ENCODE measurements at regions not wholly inside any gene's neighbourhood (a gene's known extent, or its start where the extent isn't known, plus 50 kb on each side); places are given as distances from the start of the nearest gene placed in this dataset.

DNA sequence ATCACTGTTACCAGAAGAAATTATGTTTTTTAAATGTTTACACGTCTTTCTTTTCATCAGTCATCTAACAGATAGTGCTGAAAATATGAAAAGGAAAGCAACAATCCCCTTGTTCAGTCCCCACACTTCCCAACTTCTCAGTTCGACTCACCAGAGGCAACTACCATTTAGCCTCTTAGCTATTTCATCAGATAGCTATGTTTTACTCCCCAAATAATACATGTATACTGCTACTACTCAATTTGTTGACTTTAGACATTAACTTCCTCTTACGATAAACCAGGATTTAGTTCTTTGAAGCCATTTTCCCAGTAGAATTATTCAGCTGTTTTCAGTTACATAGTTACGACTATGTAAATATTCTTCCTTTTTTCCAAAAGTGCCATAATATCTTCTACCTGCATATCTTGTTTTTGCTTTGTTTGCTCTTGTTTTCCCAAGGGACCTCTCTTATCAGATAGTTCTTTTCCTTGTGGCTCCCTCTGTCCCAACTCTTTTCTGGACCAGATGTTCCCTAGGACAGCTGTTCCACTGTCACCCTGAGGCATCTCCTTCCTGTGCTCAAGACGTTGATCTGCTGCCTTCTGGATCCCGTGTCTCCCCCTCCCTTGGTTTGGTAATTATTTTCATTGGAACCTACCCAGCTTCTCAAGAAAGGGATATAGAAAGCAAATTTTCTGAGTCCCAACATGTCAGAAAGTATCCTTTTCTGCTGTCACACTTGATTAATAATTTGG, 289.3 kb upstream of the TANK start:
- Mint-ChIP-seq H3K9me3 (no peaks in the 10 kb centered on the region), H3K27ac (no peak overlapping the region), H3K4me1 (ENCODE audit: low read depth) (no peaks in the 10 kb centered on the region), H3K4me3 (no peak overlapping the region), H3K36me3 (ENCODE audit: low read depth) (no peaks in the 10 kb centered on the region), H3K27me3 (ENCODE audit: low read depth) (peaks cover 2% of the 10 kb centered on the region)
- no peak for DNase-seq (ENCODE audit: low spot score)

DNA sequence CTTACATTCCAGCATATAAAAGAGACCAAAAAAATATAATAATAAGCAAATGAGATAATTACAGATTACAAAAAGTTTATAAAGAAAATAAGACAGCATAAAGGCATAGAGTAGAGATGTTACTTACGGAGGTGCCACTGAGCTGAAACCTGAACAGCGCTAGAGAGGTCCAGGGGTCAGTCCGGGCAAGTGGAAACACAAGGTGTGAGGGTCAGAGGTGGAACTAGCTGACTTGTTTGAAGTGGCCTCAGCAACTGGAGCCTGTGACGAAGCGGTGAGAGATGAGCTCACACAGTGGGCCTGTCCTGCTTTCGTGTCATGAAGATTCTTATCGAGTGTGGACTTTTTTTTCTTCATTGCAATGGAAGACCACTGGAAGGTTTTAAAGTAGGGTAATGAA, 288.3 kb upstream of the TANK start:
- Mint-ChIP-seq H3K27ac (no peak overlapping the region), H3K4me1 (ENCODE audit: low read depth) (no peaks in the 10 kb centered on the region), H3K9me3 (no peaks in the 10 kb centered on the region), H3K4me3 (no peak overlapping the region), H3K27me3 (ENCODE audit: low read depth) (peaks cover 2% of the 10 kb centered on the region), H3K36me3 (ENCODE audit: low read depth) (no peaks in the 10 kb centered on the region)
- no peak for DNase-seq (ENCODE audit: low spot score)

DNA sequence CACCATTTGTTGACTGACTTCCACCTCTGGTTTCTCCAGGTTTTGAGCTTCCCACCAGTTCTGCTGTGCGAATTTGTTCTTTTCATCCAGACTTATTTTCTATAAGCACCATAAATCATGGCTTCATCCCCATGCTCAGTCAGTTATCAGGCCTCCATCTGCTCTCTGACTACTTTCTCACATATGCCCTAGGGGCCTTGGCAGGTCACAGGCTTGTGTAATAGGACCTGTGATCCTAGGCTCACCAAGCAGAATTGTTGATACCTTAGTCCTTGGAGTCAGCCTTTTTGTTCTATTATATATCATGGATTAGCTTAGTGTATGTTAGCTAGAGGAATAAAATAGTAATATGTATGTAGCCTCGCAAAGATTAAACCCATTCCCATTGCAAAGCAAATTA, 284.2 kb upstream of the TANK start:
- H3K27ac Mint-ChIP-seq, result no peak overlapping the region
- no peaks in the 10 kb centered on the region for H3K36me3 Mint-ChIP-seq (ENCODE audit: low read depth)
- peaks cover 3% of the 10 kb centered on the region for H3K27me3 Mint-ChIP-seq (ENCODE audit: low read depth)
- no peak overlapping the region for H3K4me3 Mint-ChIP-seq
- H3K4me1 Mint-ChIP-seq (ENCODE audit: low read depth), result no peaks in the 10 kb centered on the region
- DNase-seq (ENCODE audit: low spot score), result no peak
- H3K9me3 Mint-ChIP-seq, result no peaks in the 10 kb centered on the region

DNA sequence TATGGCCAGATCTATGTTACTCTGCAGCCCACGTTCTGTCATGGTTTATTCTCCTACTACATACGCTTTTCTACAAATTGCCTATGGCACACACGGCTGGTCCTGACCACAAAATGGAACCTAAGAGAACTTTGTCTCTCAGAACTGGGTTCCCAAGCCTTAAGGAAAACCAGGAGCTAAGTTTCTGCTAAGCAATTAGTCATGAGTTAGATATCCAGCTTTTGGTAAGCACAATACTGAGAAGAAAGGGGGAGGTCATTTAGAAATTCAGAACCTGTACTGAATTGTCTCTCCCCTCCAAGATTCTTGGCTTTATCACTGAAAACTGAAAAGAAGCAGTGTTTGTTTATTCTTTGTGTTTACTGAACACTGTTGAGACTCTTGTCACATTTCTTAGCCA, 283.5 kb upstream of the TANK start:
- no peak for DNase-seq (ENCODE audit: low spot score)
- H3K4me1 Mint-ChIP-seq (ENCODE audit: low read depth), result no peaks in the 10 kb centered on the region
- no peaks in the 10 kb centered on the region for H3K9me3 Mint-ChIP-seq
- H3K27ac Mint-ChIP-seq, result no peak overlapping the region
- no peaks in the 10 kb centered on the region for H3K36me3 Mint-ChIP-seq (ENCODE audit: low read depth)
- peaks cover 3% of the 10 kb centered on the region for H3K27me3 Mint-ChIP-seq (ENCODE audit: low read depth)
- H3K4me3 Mint-ChIP-seq, result no peak overlapping the region

DNA sequence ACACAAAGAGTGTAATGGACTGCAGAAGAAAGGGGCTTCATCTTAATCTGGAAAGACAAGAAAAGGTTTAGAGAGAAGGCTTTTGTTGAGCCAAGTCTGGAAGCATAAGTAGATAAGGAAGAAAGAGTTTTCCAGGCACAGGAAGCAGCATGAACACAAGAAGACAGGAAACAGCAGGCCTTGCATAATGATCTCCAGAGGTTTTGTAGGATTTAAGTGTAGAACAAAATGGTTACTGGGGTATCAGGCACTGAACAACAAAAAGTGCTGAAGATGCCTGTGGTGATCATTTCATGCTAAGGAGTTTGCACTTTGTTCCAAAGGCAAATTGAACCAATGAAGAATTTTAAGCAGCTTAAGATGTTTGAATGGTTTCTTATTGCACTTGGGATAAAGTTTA, 281.6 kb upstream of the TANK start:
- DNase-seq (ENCODE audit: low spot score), result no peak
- no peaks in the 10 kb centered on the region for H3K9me3 Mint-ChIP-seq
- peaks cover 3% of the 10 kb centered on the region for H3K27me3 Mint-ChIP-seq (ENCODE audit: low read depth)
- H3K4me1 Mint-ChIP-seq (ENCODE audit: low read depth), result no peaks in the 10 kb centered on the region
- H3K36me3 Mint-ChIP-seq (ENCODE audit: low read depth), result no peaks in the 10 kb centered on the region
- no peak overlapping the region for H3K27ac Mint-ChIP-seq
- no peak overlapping the region for H3K4me3 Mint-ChIP-seq

DNA sequence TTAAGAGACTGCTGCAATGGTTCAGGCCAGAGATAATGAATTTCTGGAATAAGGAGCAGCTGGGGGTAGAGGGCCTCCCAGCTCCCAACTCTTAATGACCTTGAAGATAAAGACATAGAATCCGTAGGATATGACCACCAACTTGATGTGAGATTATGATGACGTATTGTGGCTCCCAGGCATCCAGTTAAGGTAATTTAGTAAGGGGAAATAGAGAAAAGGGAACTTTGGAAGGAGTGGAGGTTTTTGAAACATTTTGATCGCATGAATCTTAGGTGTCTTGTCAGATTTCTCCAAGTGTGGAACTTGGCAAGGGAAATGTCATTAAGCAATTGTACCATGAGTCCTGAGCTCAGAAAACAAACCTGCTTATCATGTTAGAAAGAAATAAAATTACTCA, 277.3 kb upstream of the TANK start:
- no peaks in the 10 kb centered on the region for H3K9me3 Mint-ChIP-seq
- H3K36me3 Mint-ChIP-seq (ENCODE audit: low read depth), result no peaks in the 10 kb centered on the region
- peaks cover 3% of the 10 kb centered on the region for H3K27me3 Mint-ChIP-seq (ENCODE audit: low read depth)
- no peak overlapping the region for H3K4me3 Mint-ChIP-seq
- DNase-seq (ENCODE audit: low spot score), result no peak
- H3K27ac Mint-ChIP-seq, result no peak overlapping the region
- no peaks in the 10 kb centered on the region for H3K4me1 Mint-ChIP-seq (ENCODE audit: low read depth)

DNA sequence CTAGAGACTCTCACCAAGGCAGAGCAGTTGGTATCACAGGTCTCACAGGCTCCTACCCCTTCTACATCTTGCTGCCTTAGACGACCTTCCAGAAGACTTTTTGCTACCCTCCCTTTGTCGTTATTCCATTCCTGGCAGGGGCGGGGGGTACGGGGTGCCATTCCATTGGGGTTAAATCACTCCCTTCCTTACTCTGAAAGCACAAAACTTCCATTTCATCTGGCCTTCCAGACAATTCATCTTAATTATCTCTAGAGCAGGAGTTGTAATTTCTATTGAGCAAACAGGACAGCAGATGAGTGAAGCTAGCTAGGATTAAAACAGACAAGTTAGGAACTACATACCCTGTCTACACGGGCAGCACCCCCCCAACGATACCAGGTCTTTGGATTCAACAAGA, 276.2 kb upstream of the TANK start:
- Mint-ChIP-seq H3K36me3 (ENCODE audit: low read depth) (no peaks in the 10 kb centered on the region), H3K4me3 (no peak overlapping the region), H3K4me1 (ENCODE audit: low read depth) (no peaks in the 10 kb centered on the region), H3K27ac (no peak overlapping the region), H3K9me3 (no peaks in the 10 kb centered on the region), H3K27me3 (ENCODE audit: low read depth) (peaks cover 3% of the 10 kb centered on the region)
- no peak for DNase-seq (ENCODE audit: low spot score)

DNA sequence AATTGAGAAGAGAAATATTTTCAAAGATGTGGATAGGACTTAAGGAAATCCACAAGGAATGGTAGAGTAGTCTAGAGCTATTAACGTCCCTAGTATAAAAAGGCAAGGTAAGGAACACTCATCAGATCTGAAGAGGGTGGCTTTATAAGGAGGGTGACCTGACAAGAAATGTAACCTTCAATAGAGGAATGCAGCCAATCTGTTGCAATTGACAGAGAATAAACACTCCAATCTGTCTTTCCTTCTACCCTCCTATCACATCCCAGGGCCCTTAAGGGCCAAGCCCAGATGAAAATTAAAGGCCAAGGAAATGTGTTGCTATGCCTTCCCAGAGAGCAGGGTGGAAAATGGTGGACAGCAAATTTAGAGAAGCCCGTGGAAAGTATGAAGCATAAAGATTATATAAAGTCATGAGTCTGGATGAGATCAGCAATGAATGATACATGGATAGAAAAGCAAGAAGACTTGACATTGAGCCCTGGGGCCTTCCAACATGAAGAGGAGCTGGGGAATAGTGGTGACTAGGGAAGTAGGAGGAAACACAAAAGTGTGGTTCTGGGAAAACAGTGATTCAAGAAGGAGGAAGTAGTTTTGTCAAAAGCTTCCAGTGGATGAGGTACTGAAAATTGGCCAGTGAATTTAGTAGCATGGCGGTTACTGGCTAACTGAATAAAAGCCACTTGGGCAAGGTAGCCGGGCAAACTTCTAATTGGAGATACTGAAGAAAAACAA, 270.6 kb upstream of the TANK start:
- Mint-ChIP-seq H3K36me3 (ENCODE audit: low read depth) (no peaks in the 10 kb centered on the region), H3K4me1 (ENCODE audit: low read depth) (no peaks in the 10 kb centered on the region), H3K4me3 (no peak overlapping the region), H3K27ac (no peak overlapping the region), H3K9me3 (no peaks in the 10 kb centered on the region), H3K27me3 (ENCODE audit: low read depth) (no peaks in the 10 kb centered on the region)
- no peak for DNase-seq (ENCODE audit: low spot score)

DNA sequence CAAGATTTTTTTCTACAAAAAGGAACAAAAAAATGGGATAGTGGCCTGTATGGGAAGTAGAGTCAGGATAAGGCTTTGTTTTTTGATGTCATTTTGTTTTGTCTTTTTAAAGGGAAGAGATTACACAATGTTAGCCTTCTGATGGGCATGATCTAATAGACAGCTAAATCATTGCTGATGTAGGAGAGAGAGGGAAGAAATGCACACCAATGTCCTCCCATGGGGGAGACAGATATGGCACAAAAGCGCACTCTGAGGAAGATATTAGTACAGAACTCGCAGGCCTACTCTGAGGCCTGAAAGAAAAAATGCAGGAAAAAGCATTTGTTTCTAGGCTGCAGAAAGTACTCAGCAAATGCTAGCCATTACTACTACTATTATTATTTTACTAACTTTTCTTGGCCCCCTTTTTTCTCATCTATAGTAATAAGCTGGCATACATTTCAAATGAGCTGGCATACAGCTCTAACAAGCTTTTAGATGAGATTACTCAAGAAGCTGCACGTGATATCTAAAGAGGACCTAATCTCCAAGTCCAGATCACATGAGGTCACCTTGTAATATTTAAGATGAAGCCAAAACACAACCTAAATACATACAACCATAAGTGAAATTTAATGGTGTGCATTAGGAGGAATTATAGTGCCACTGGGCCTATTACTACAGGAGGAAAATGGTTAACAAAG, 269.4 kb upstream of the TANK start:
- Mint-ChIP-seq H3K4me3 (no peak overlapping the region), H3K27ac (no peak overlapping the region), H3K27me3 (ENCODE audit: low read depth) (no peaks in the 10 kb centered on the region), H3K36me3 (ENCODE audit: low read depth) (no peaks in the 10 kb centered on the region), H3K4me1 (ENCODE audit: low read depth) (no peaks in the 10 kb centered on the region), H3K9me3 (no peaks in the 10 kb centered on the region)
- no peak for DNase-seq (ENCODE audit: low spot score)

DNA sequence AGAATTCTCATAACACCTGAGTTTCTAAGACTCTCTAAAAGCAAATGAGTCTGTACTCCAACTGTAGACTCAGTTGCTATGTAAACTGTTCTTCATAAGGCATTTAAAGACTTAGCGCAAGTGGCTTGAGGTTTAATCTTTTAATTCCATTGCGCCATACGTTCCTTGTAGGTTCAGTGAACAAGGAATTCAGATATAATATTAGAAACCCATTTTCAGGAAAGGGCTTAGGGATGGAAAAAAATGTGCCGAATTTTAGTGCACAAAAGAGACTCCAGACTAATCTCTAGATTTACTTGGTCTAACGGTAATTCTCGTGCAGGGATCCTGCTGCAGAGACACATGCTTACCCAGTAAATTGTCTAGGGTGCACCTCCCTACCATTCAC, 268.9 kb upstream of the TANK start:
- DNase-seq (ENCODE audit: low spot score), result no peak
- Mint-ChIP-seq H3K4me3 (no peak overlapping the region), H3K4me1 (ENCODE audit: low read depth) (no peaks in the 10 kb centered on the region), H3K9me3 (no peaks in the 10 kb centered on the region), H3K36me3 (ENCODE audit: low read depth) (no peaks in the 10 kb centered on the region), H3K27ac (no peak overlapping the region), H3K27me3 (ENCODE audit: low read depth) (no peaks in the 10 kb centered on the region)

DNA sequence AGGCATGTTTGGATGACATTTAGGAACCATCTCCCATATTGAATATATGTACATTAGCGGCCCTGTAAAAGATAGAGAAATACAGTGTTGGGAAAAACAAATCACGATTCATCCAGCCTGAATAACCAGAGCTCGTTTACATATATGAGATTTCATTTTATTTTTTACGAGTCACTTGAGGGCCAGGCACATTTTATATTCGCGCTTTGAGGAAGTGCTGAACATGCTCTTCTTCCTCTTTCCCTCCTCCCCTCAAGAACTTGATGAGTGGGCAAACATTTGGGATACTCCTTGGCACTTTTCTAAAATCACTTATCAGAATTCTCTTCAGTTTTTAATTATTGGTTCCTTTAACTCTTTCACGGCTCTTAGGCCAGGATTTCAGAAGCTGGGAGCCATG, 268.0 kb upstream of the TANK start:
- Mint-ChIP-seq H3K4me1 (ENCODE audit: low read depth) (no peaks in the 10 kb centered on the region), H3K36me3 (ENCODE audit: low read depth) (no peaks in the 10 kb centered on the region), H3K9me3 (no peaks in the 10 kb centered on the region), H3K27ac (no peak overlapping the region), H3K4me3 (no peak overlapping the region), H3K27me3 (ENCODE audit: low read depth) (peaks cover under 1% of the 10 kb centered on the region)
- DNase-seq (ENCODE audit: low spot score), result no peak

DNA sequence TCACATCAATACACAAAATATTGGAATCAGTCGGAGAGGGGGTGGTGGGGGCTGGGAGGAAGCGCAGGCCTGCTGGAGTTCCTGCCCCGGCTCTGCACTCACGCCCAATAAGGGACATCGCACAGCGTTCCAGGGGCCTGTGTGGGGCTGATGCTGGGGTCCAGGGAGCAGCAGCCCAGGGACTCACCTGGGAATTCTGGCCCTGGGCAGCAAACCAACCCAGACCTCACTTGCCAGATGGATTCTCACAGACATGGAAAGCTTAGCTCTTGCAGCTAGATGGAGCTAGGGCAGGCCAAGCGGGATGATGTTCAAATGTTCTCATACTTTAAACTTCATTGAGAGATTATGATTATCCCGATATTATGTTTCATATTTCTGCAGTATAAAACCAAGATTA, 266.6 kb upstream of the TANK start:
- H3K4me3 Mint-ChIP-seq, result no peak overlapping the region
- peaks cover 5% of the 10 kb centered on the region for H3K27me3 Mint-ChIP-seq (ENCODE audit: low read depth)
- H3K4me1 Mint-ChIP-seq (ENCODE audit: low read depth), result no peaks in the 10 kb centered on the region
- H3K36me3 Mint-ChIP-seq (ENCODE audit: low read depth), result no peaks in the 10 kb centered on the region
- no peak for DNase-seq (ENCODE audit: low spot score)
- H3K27ac Mint-ChIP-seq, result no peak overlapping the region
- H3K9me3 Mint-ChIP-seq, result no peaks in the 10 kb centered on the region

DNA sequence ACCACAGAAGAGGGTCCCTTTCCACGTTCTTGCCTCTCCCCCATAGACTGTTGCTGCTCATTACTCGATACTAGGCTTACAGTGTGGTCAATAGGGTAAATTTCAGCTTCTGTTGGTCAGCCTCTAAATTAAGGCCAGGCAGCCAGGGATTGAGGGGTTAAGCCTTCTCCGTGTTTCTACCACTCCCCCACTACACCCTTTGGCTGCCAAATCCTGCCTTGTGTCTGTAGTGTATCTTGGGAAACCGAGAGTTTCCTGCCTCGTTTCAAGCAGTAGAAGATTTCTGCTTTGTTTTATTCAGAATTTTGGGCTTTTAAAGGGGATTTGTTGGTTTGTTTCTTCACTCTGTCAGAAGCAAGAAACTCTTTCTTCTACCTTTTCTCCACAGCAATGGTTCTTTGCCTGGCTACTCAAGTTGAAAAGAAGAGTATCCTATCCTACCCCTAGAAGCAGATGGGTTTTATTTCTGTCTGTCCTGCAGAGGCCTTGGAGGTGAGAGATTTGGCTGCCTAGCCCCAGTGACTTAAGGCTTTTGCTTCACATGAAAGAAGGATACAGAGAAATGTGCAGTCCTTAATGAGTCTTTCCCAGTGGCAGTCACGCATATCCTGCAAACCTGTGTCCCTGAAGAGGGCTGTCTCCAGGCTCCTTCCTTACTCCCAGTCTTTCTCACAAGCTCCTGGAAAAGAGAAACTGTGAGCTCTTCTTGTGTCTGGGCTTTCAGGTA, 261.5 kb upstream of the TANK start:
- H3K4me3 Mint-ChIP-seq, result no peak overlapping the region
- no peak overlapping the region for H3K27ac Mint-ChIP-seq
- peaks cover 5% of the 10 kb centered on the region for H3K27me3 Mint-ChIP-seq (ENCODE audit: low read depth)
- H3K9me3 Mint-ChIP-seq, result no peaks in the 10 kb centered on the region
- H3K4me1 Mint-ChIP-seq (ENCODE audit: low read depth), result no peaks in the 10 kb centered on the region
- no peak for DNase-seq (ENCODE audit: low spot score)
- H3K36me3 Mint-ChIP-seq (ENCODE audit: low read depth), result no peaks in the 10 kb centered on the region

DNA sequence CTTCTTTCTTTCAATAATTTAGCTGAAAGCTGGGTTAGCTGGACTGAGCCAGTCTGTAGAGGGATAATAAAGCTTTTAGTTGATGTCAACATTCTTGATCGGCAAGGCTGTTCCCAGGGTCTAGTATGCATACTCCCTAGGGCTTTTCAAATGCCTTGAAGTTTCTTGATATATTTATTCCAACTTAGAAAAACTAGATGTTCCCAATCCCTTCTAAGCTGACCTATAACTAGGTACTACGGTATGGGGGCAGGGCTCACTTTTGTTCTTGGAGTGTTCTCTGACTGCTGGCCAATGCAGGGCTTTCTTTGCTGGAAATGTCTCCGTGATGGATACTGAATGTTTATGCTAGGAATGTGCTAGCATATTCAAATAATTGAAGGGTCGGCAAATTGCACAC, 258.6 kb upstream of the TANK start:
- Mint-ChIP-seq H3K4me3 (no peak overlapping the region), H3K27ac (no peak overlapping the region), H3K9me3 (no peaks in the 10 kb centered on the region), H3K36me3 (ENCODE audit: low read depth) (no peaks in the 10 kb centered on the region), H3K27me3 (ENCODE audit: low read depth) (peaks cover 8% of the 10 kb centered on the region), H3K4me1 (ENCODE audit: low read depth) (no peaks in the 10 kb centered on the region)
- no peak for DNase-seq (ENCODE audit: low spot score)
